ENCODE measurements at regions not wholly inside any gene's neighbourhood (a gene's known extent, or its start where the extent isn't known, plus 50 kb on each side); places are given as distances from the start of the nearest gene placed in this dataset.

- TF ChIP-seq POLR2A (IDR thresholded peaks at IDR 0.05) (no peak), POLR2AphosphoS5 (IDR thresholded peaks at IDR 0.05) (no peak), CTCF (IDR thresholded peaks at IDR 0.05) (no peak)
- Histone ChIP-seq H3K36me3 (no peaks in the 10 kb centered on the region), H3K27ac (no peak overlapping the region), H3K9me3 (no peaks in the 10 kb centered on the region), H3K4me1 (replicated peaks) (no peaks in the 10 kb centered on the region), H3K27me3 (replicated peaks; ENCODE audit: insufficient read depth) (no peaks in the 10 kb centered on the region), H3K4me3 (no peak overlapping the region)
- intact Hi-C loops (cut with DNase I): no loop called here
- DNase-seq (ENCODE audit: low spot score): no peak
- WGBS: 81% methylated on average over 2 of the region's 2 CpGs
Measured at GRCh38 chr11:127678631-127679030, 678.1 kb upstream of the KIRREL3 start.

- Histone ChIP-seq H3K4me1 (replicated peaks) (no peaks in the 10 kb centered on the region), H3K27me3 (replicated peaks; ENCODE audit: insufficient read depth) (no peaks in the 10 kb centered on the region), H3K9me3 (no peaks in the 10 kb centered on the region), H3K27ac (no peak overlapping the region), H3K36me3 (no peaks in the 10 kb centered on the region), H3K4me3 (no peak overlapping the region)
- no peak for TF ChIP-seq CTCF (IDR thresholded peaks at IDR 0.05)
- TF ChIP-seq POLR2AphosphoS5 (IDR thresholded peaks at IDR 0.05): no peak
- TF ChIP-seq POLR2A (IDR thresholded peaks at IDR 0.05): no peak
- WGBS: 89% methylated on average over 4 of the region's 4 CpGs
- DNase-seq (ENCODE audit: low spot score): no peak
- intact Hi-C loops (cut with DNase I): no loop called here
Measured at GRCh38 chr11:127677660-127678425, 677.3 kb upstream of the KIRREL3 start.

GRCh38 chr11:127675581-127675980 lies 675.0 kb upstream of the KIRREL3 start:
- 72% methylated on average over 2 of the region's 2 CpGs for WGBS
- TF ChIP-seq POLR2A (IDR thresholded peaks at IDR 0.05) (no peak), POLR2AphosphoS5 (IDR thresholded peaks at IDR 0.05) (no peak), CTCF (IDR thresholded peaks at IDR 0.05) (no peak)
- no peak for DNase-seq (ENCODE audit: low spot score)
- Histone ChIP-seq H3K4me3 (no peak overlapping the region), H3K27ac (no peak overlapping the region), H3K27me3 (replicated peaks; ENCODE audit: insufficient read depth) (no peaks in the 10 kb centered on the region), H3K4me1 (replicated peaks) (no peaks in the 10 kb centered on the region), H3K9me3 (no peaks in the 10 kb centered on the region), H3K36me3 (no peaks in the 10 kb centered on the region)
- intact Hi-C loops (cut with DNase I): no loop called here

GRCh38 chr11:127674754-127675153 lies 674.2 kb upstream of the KIRREL3 start:
- DNase-seq (ENCODE audit: low spot score): no peak
- H3K36me3 ChIP-seq: no peaks in the 10 kb centered on the region
- no peak for TF ChIP-seq POLR2AphosphoS5 (IDR thresholded peaks at IDR 0.05)
- no peak for TF ChIP-seq CTCF (IDR thresholded peaks at IDR 0.05)
- no peak for TF ChIP-seq POLR2A (IDR thresholded peaks at IDR 0.05)
- H3K27ac ChIP-seq: no peak overlapping the region
- no peaks in the 10 kb centered on the region for H3K9me3 ChIP-seq
- no peaks in the 10 kb centered on the region for H3K4me1 ChIP-seq (replicated peaks)
- no peak overlapping the region for H3K4me3 ChIP-seq
- intact Hi-C loops (cut with DNase I): no loop called here
- H3K27me3 ChIP-seq (replicated peaks; ENCODE audit: insufficient read depth): no peaks in the 10 kb centered on the region
- WGBS: 91% methylated on average over 2 of the region's 2 CpGs

Data from prostate gland (tissue), 2 donors.